Fibroblast of mammary gland (primary cell): ENCODE measurements at regions not wholly inside any gene's neighbourhood (a gene's known extent, or its start where the extent isn't known, plus 50 kb on each side); places are given as distances from the start of the nearest gene placed in this dataset.
A peak's percentile ranks its signal among the peaks of the same experiment; 100 is the strongest.

Experiments
- DNase-seq: peaks from one replicate; pipeline ENCODE4 v3.0.0-alpha.2; 2010; ENCODE audit warnings: low read depth
- H3K4me3 ChIP-seq: 2 replicates; pipeline ENCODE4 v1.5.1; 2011; ENCODE audit warnings: low read depth, mild to moderate bottlenecking, low read length, moderate library complexity; ENCODE audit not compliant: control insufficient read depth
- CTCF ChIP-seq: conservative IDR thresholded peaks from 2 replicates; pipeline ENCODE4 v1.5.1; 2011; ENCODE audit warnings: low read depth, low read length, inconsistent platforms; ENCODE audit not compliant: control insufficient read depth, insufficient read depth

- H3K4me3 ChIP-seq: no peak overlapping the region
- no peak for TF ChIP-seq CTCF
- no peak for DNase-seq
These were observed 257.1 kb downstream of the SOX4 start for GRCh38 chr6:21850691-21851090.

- no peak for TF ChIP-seq CTCF
- peak; percentile 49 for DNase-seq
- H3K4me3 ChIP-seq: no peak overlapping the region
These were observed 262.4 kb downstream of the SOX4 start for GRCh38 chr6:21855811-21856455.

- peak; percentile 93 for DNase-seq
- no peak overlapping the region for H3K4me3 ChIP-seq
- no peak for TF ChIP-seq CTCF
These were observed 262.9 kb downstream of the SOX4 start for GRCh38 chr6:21856456-21856825.

GRCh38 chr6:21856844-21857243, 263.3 kb downstream of the SOX4 start:
- no peak overlapping the region for H3K4me3 ChIP-seq
- DNase-seq: peak; percentile 83
- no peak for TF ChIP-seq CTCF

- DNase-seq: no peak
- no peak overlapping the region for H3K4me3 ChIP-seq
- no peak for TF ChIP-seq CTCF
These were observed 264.5 kb downstream of the SOX4 start for GRCh38 chr6:21858076-21858475.

- no peak for DNase-seq
- no peak overlapping the region for H3K4me3 ChIP-seq
- no peak for TF ChIP-seq CTCF
These were observed 265.7 kb downstream of the SOX4 start for GRCh38 chr6:21859193-21859735.
